ENCODE measurements at regions not wholly inside any gene's neighbourhood (a gene's known extent, or its start where the extent isn't known, plus 50 kb on each side); places are given as distances from the start of the nearest gene placed in this dataset.
A peak's percentile ranks its signal among the peaks of the same experiment; 100 is the strongest.

DNA sequence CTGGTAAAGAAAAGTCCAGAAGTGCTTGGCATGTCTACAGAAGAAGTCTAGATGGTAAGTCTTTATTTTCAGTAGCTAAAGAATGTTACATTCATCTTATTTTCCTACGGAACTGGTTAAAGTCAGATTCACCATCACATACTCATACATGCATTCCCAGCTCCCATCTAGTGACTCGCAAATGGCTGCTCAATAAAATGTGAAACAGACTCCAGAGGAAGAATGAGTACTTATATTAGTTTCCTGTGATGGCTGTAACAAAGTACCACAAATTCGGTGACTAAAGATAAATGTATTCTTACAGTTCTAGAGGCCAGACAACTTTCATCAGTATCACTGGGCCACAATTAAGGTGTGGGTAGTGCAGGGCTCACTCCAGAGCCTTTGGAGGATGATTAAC, 797.2 kb downstream of the SATB2 start:
- Histone ChIP-seq H2BK5ac (ENCODE audit: low read depth, low read length, poor library complexity, severe bottlenecking) (no peak overlapping the region), H2AK5ac (ENCODE audit: low read length, severe bottlenecking) (no peak overlapping the region), H3K9me3 (ENCODE audit: control insufficient read depth, low read length) (no peaks in the 10 kb centered on the region), H3K79me1 (replicated peaks; ENCODE audit: low read length, poor library complexity, severe bottlenecking) (no peaks in the 10 kb centered on the region), H3K9ac (ENCODE audit: low read length) (no peak overlapping the region), H3K36me3 (ENCODE audit: control insufficient read depth in 1 of 2, insufficient read depth in 2 of 2, low read depth in 1 of 2, low read length in 2 of 2) (no peaks in the 10 kb centered on the region), H3K4me3 (ENCODE audit: insufficient read depth in 1 of 2, low read depth in 1 of 2, low read length in 2 of 2) (no peak overlapping the region), H2BK120ac (ENCODE audit: low read depth, low read length) (no peak overlapping the region), H2BK12ac (ENCODE audit: low read length in 2 of 2) (no peak overlapping the region), H2AFZ (ENCODE audit: low read depth, low read length) (no peak overlapping the region), H4K91ac (ENCODE audit: low read length) (no peak overlapping the region), H3K27ac (ENCODE audit: low read length, poor library complexity, severe bottlenecking) (no peak overlapping the region), H3K18ac (ENCODE audit: low read depth in 1 of 2, low read length in 2 of 2) (no peak overlapping the region), H3K27me3 (ENCODE audit: control insufficient read depth in 1 of 2, insufficient read depth in 1 of 2, low read length in 2 of 2) (no peaks in the 10 kb centered on the region), H3K23ac (ENCODE audit: low read length in 2 of 2) (no peak overlapping the region), H2BK15ac (ENCODE audit: low read depth, poor library complexity, severe bottlenecking) (no peak overlapping the region), H3K4ac (ENCODE audit: low read depth in 1 of 2, low read length in 2 of 2) (no peak overlapping the region), H3K4me2 (ENCODE audit: low read length, poor library complexity, severe bottlenecking) (no peak overlapping the region), H3K4me1 (ENCODE audit: control insufficient read depth, insufficient read depth, low read depth, low read length) (no peaks in the 10 kb centered on the region), H4K8ac (ENCODE audit: low read length) (no peak overlapping the region), H3K14ac (ENCODE audit: low read length in 2 of 2) (no peak overlapping the region)
- 100% methylated on average over 1 of the region's 3 CpGs for WGBS
- no peak for DNase-seq

DNA sequence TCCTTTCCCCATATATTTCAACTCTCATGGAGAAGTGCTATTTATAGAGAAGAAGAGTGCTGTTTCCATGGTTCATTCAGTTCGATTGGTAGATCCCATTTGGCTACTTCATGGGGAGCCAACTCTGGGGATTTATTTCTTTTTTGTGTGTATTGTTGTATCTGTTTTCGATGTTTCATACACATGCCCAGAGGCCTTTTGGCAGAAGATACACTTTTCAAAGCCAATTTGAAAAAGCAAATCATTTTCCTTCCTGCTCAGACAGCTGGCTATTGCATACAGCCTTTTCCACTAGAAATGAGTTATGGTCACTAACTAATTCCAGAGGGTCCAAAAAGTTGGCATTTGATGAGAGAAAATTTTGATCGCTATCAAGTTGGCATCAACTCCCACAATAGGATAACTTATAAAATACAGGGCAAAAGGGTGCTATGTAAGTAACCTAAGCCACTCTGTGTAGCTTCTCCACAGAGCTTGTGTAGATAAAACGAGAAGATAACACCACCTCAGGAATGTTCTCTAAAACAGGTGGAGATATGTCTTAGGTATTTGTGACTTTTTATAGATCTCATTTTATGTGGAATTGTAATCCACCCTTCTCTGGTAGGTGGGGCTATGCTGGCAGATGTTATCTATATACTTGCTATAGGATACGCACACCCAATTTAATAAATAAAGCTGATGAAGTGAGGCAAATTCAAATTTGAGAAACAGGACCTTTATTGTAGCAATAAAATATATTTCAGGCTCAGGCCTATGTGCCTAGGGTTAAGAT, 798.5 kb downstream of the SATB2 start:
- Histone ChIP-seq H4K8ac (ENCODE audit: low read length) (no peak overlapping the region), H3K79me1 (replicated peaks; ENCODE audit: low read length, poor library complexity, severe bottlenecking) (no peaks in the 10 kb centered on the region), H3K14ac (ENCODE audit: low read length in 2 of 2) (no peak overlapping the region), H3K4me3 (ENCODE audit: insufficient read depth in 1 of 2, low read depth in 1 of 2, low read length in 2 of 2) (no peak overlapping the region), H3K18ac (ENCODE audit: low read depth in 1 of 2, low read length in 2 of 2) (no peak overlapping the region), H4K91ac (ENCODE audit: low read length) (no peak overlapping the region), H2BK15ac (ENCODE audit: low read depth, poor library complexity, severe bottlenecking) (no peak overlapping the region), H2BK5ac (ENCODE audit: low read depth, low read length, poor library complexity, severe bottlenecking) (no peak overlapping the region), H3K27ac (ENCODE audit: low read length, poor library complexity, severe bottlenecking) (no peak overlapping the region), H2AFZ (ENCODE audit: low read depth, low read length) (no peak overlapping the region), H2BK120ac (ENCODE audit: low read depth, low read length) (no peak overlapping the region), H3K36me3 (ENCODE audit: control insufficient read depth in 1 of 2, insufficient read depth in 2 of 2, low read depth in 1 of 2, low read length in 2 of 2) (no peaks in the 10 kb centered on the region), H3K27me3 (ENCODE audit: control insufficient read depth in 1 of 2, insufficient read depth in 1 of 2, low read length in 2 of 2) (no peaks in the 10 kb centered on the region), H2AK5ac (ENCODE audit: low read length, severe bottlenecking) (no peak overlapping the region), H3K4me2 (ENCODE audit: low read length, poor library complexity, severe bottlenecking) (no peak overlapping the region), H3K4ac (ENCODE audit: low read depth in 1 of 2, low read length in 2 of 2) (no peak overlapping the region), H3K9me3 (ENCODE audit: control insufficient read depth, low read length) (no peaks in the 10 kb centered on the region), H3K9ac (ENCODE audit: low read length) (no peak overlapping the region), H3K4me1 (ENCODE audit: control insufficient read depth, insufficient read depth, low read depth, low read length) (no peaks in the 10 kb centered on the region), H2BK12ac (ENCODE audit: low read length in 2 of 2) (no peak overlapping the region), H3K23ac (ENCODE audit: low read length in 2 of 2) (no peak overlapping the region)
- DNase-seq: no peak
- WGBS: 94% methylated on average over 3 of the region's 5 CpGs

DNA sequence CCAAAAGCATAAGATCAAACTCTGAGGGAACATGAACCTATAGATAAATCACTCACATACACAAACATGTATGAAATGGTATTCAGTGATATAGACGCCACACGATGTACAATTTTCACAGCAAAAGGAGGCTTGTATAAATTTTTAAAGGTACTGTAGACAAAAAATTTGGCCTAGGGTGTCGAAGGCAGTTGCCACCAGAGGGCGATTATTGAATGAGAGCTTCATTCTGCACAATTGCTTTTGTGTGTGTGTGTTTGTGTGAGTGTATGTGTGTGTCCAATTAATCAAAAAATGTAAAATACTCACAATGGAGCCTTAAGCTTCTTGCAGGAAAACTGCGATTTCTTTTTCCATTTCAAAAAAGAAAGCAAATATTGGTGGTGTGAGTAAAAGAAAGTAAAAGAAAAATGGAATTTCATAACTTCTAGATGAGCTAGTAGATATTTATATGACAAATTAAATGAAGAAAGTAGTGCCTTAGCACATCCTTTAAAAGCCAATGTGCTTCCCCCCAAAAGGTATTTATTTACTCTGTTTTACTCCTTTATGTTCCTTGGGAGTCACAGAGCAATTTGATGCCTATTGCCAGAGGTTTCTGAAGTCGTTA, 800.1 kb downstream of the SATB2 start:
- Histone ChIP-seq H3K4me2 (ENCODE audit: low read length, poor library complexity, severe bottlenecking) (no peak overlapping the region), H4K8ac (ENCODE audit: low read length) (no peak overlapping the region), H3K79me1 (replicated peaks; ENCODE audit: low read length, poor library complexity, severe bottlenecking) (no peaks in the 10 kb centered on the region), H3K4ac (ENCODE audit: low read depth in 1 of 2, low read length in 2 of 2) (no peak overlapping the region), H3K14ac (ENCODE audit: low read length in 2 of 2) (no peak overlapping the region), H3K36me3 (ENCODE audit: control insufficient read depth in 1 of 2, insufficient read depth in 2 of 2, low read depth in 1 of 2, low read length in 2 of 2) (no peaks in the 10 kb centered on the region), H2BK120ac (ENCODE audit: low read depth, low read length) (no peak overlapping the region), H2AK5ac (ENCODE audit: low read length, severe bottlenecking) (no peak overlapping the region), H2BK15ac (ENCODE audit: low read depth, poor library complexity, severe bottlenecking) (no peak overlapping the region), H3K18ac (ENCODE audit: low read depth in 1 of 2, low read length in 2 of 2) (no peak overlapping the region), H3K27ac (ENCODE audit: low read length, poor library complexity, severe bottlenecking) (no peak overlapping the region), H4K91ac (ENCODE audit: low read length) (no peak overlapping the region), H3K9ac (ENCODE audit: low read length) (no peak overlapping the region), H3K4me1 (ENCODE audit: control insufficient read depth, insufficient read depth, low read depth, low read length) (no peaks in the 10 kb centered on the region), H3K23ac (ENCODE audit: low read length in 2 of 2) (no peak overlapping the region), H3K27me3 (ENCODE audit: control insufficient read depth in 1 of 2, insufficient read depth in 1 of 2, low read length in 2 of 2) (no peaks in the 10 kb centered on the region), H3K9me3 (ENCODE audit: control insufficient read depth, low read length) (no peaks in the 10 kb centered on the region), H2AFZ (ENCODE audit: low read depth, low read length) (no peak overlapping the region), H2BK12ac (ENCODE audit: low read length in 2 of 2) (no peak overlapping the region), H2BK5ac (ENCODE audit: low read depth, low read length, poor library complexity, severe bottlenecking) (no peak overlapping the region), H3K4me3 (ENCODE audit: insufficient read depth in 1 of 2, low read depth in 1 of 2, low read length in 2 of 2) (no peak overlapping the region)
- 71% methylated on average over 5 of the region's 6 CpGs for WGBS
- peak; percentile 16 for DNase-seq

DNA sequence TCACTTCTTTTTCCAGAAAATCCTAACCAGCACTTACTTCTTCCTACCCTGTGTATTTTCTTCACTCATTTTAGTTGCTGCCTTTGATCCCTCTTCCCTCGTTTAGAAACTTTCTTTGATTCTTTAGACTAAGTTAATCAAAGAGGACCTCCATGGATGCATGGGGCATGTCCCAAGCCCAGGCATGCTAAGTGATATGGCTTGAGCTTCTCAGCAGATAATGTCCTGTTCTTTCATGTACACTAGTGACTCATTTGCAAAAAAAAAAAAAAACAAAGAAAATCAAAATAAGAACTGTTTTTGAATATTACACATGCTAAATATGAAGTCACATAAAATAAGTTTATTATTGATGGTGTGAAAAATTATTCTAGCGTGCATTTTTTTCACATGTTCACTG, 800.9 kb downstream of the SATB2 start:
- no peak overlapping the region for H3K27ac ChIP-seq (ENCODE audit: low read length, poor library complexity, severe bottlenecking)
- no peak overlapping the region for H3K23ac ChIP-seq (ENCODE audit: low read length in 2 of 2)
- no peak overlapping the region for H2AK5ac ChIP-seq (ENCODE audit: low read length, severe bottlenecking)
- H3K36me3 ChIP-seq (ENCODE audit: control insufficient read depth in 1 of 2, insufficient read depth in 2 of 2, low read depth in 1 of 2, low read length in 2 of 2): no peaks in the 10 kb centered on the region
- H3K9ac ChIP-seq (ENCODE audit: low read length): no peak overlapping the region
- no peak overlapping the region for H3K4me2 ChIP-seq (ENCODE audit: low read length, poor library complexity, severe bottlenecking)
- no peak for DNase-seq
- H2BK5ac ChIP-seq (ENCODE audit: low read depth, low read length, poor library complexity, severe bottlenecking): no peak overlapping the region
- H3K4me3 ChIP-seq (ENCODE audit: insufficient read depth in 1 of 2, low read depth in 1 of 2, low read length in 2 of 2): no peak overlapping the region
- no peak overlapping the region for H3K4ac ChIP-seq (ENCODE audit: low read depth in 1 of 2, low read length in 2 of 2)
- no peak overlapping the region for H2AFZ ChIP-seq (ENCODE audit: low read depth, low read length)
- no peak overlapping the region for H2BK12ac ChIP-seq (ENCODE audit: low read length in 2 of 2)
- H3K18ac ChIP-seq (ENCODE audit: low read depth in 1 of 2, low read length in 2 of 2): no peak overlapping the region
- H2BK15ac ChIP-seq (ENCODE audit: low read depth, poor library complexity, severe bottlenecking): no peak overlapping the region
- no peak overlapping the region for H3K14ac ChIP-seq (ENCODE audit: low read length in 2 of 2)
- H3K27me3 ChIP-seq (ENCODE audit: control insufficient read depth in 1 of 2, insufficient read depth in 1 of 2, low read length in 2 of 2): no peaks in the 10 kb centered on the region
- no peaks in the 10 kb centered on the region for H3K9me3 ChIP-seq (ENCODE audit: control insufficient read depth, low read length)
- H3K79me1 ChIP-seq (replicated peaks; ENCODE audit: low read length, poor library complexity, severe bottlenecking): no peaks in the 10 kb centered on the region
- no peaks in the 10 kb centered on the region for H3K4me1 ChIP-seq (ENCODE audit: control insufficient read depth, insufficient read depth, low read depth, low read length)
- H4K91ac ChIP-seq (ENCODE audit: low read length): no peak overlapping the region
- no peak overlapping the region for H4K8ac ChIP-seq (ENCODE audit: low read length)
- WGBS: 56% methylated on average over 1 of the region's 2 CpGs
- no peak overlapping the region for H2BK120ac ChIP-seq (ENCODE audit: low read depth, low read length)
